Activated T-cell treated with anti-CD3 and anti-CD28 coated beads for 24 hours (primary cell): ENCODE measurements at regions not wholly inside any gene's neighbourhood (a gene's known extent, or its start where the extent isn't known, plus 50 kb on each side); places are given as distances from the start of the nearest gene placed in this dataset.

Experiments
- DNase-seq: peaks from one replicate; pipeline ENCODE4 v3.0.0-alpha.2; 2020; ENCODE audit warnings: low read depth

DNA sequence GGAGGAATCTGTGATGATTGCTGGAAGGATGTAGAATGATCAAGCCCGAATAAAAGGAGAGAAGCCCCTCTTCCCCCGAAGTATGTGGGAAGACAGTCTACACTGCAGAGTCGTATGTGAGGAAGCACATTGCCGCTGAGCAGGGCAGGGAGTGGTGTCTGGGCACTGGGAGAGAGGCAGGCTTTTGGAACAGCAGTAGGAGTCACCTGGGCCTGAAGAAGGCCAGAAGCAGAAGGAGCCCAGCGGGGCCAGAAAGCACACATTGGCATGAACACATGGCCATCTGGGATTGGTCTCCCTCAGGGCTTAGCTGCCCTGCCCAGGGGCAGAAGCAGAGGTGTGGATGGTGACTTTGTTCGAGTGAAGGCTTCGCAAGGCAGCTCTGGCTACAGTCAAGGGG, 162.8 kb downstream of the ERCC6L2 start:
- no peak for DNase-seq

DNA sequence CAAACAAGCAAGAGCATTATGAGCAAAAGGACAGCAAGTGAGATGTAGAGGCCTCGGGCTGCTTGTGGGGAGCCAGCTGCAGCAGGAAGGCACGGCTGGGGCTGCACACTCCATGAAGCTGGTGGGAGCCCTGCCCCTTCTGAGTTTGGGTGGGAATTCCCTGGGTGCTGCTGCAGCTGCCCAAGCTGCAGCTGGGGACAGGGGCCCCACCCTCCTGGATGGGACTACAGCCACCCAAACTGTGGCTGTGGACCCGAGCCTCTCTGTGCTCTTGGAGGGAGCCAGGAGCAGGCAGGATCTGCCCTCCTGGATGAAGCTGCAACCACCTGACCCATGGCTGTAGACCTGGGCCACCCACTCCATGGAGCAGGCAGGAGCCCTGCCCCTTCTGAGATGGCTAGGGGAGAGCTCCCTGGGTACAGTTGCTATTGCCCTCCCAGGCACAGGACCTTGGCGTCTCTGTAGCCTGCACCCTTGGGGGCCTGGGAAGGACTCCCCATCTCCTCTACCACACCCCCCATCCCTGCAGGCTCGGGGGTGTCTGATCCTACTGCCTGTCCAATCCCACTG, 159.1 kb downstream of the ERCC6L2 start:
- DNase-seq, result no peak

DNA sequence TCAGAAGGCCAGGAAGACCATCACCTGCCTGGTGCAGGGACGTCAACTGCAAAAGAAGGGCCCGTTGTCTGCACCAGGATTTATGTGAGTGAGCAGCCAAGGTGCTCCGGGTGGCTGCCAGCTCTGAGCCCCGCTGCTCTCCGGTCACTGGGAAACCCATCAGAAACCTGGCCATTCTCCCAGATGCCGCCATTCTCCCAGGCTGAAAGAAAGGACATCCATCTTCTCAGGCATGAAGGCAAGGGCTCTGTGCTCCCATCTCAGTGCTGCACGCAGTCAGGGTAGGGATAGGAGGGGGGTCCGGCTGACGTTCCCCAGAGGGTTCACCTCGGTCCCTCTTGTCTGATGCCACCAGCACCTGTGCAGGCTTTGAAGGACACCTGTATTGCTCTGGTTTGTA, 158.4 kb downstream of the ERCC6L2 start:
- DNase-seq, result no peak

DNA sequence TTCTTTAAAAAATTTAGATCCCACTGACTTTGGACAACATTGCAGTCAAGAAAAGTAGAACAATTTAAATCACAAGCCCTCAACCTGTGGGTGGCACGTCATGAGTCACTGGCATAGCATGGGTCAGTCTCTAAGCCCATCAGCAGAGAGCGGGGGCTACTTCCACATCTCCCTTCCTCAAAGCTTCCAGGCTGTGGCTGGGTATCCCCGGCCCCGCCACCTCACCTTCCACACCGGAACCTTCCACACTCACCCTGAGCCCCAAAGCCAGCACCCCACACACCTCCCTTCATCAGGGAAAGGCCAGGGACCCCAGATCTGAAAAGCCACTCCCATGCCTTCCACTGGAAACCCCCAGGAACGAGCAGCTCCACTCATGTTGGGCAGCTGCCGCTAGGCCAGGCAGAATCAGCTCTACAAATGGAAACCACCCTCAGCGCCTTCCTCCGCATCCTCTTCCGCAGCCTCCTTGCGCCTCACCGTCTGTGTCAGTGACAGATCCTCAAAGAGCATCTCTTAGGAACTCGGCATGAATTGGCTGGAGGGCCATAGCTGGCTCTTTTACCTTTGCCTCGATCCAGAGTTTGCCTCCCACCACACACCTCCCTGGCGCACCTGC, 156.5 kb downstream of the ERCC6L2 start:
- no peak for DNase-seq

DNA sequence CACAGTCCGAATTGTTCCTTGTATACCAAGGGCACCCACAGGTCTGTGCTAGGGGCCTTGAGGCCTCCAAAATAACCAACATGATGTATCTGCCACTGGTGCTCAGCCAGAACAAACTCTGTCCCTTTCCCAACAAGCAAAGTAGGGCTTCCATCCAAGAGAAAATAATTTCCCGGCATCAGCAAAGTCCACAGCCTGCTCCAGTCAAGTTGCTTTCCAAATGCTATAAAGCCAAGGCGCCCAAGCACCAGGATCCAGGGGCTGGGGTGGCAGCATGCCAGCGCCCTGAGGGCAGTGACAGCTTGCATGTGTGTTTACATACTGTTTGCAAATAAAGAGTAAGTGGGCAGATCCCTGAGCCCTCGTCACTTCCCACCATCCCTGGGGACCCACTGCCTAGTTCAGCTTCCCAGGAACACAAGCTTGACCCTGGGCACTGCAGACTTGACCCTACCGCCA, 155.9 kb downstream of the ERCC6L2 start:
- DNase-seq, result no peak

DNA sequence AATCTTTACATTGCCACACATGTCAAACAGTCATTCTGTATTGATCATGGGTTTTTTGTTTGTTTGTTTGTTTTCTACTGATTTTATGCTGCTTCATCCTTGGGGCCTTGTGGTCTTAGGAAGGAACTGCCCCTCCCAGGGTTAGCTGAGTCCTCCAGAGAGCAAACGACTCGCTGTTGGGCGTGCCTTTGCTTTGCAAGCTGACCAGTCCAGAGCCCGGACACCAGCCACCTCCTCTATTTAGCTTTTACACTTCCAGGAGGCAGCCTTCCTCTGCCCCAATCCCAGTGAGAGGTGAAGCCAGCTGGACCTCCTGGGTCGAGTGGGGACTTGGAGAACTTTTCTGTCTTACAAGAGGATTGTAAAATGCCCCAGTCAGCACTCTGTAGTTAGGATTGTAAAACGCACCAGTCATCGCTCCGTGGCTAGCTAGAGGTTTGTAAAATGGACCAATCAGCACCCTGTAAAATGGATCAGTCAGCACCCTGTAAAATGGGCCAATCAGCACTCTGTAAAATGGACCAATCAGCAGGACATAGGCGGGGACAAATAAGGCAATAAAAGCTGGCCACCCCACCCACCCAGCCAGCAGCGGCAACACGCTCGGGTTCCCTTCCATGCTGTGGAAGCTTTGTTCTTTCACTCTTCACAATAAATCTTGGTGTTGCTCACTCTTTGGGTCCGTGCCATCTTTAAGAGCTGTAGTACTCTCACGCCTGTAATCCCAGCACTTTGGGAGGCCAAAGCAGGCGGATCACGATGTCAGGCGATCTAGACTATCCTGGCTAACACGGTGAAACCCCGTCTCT, 154.4 kb downstream of the ERCC6L2 start:
- DNase-seq, result no peak

DNA sequence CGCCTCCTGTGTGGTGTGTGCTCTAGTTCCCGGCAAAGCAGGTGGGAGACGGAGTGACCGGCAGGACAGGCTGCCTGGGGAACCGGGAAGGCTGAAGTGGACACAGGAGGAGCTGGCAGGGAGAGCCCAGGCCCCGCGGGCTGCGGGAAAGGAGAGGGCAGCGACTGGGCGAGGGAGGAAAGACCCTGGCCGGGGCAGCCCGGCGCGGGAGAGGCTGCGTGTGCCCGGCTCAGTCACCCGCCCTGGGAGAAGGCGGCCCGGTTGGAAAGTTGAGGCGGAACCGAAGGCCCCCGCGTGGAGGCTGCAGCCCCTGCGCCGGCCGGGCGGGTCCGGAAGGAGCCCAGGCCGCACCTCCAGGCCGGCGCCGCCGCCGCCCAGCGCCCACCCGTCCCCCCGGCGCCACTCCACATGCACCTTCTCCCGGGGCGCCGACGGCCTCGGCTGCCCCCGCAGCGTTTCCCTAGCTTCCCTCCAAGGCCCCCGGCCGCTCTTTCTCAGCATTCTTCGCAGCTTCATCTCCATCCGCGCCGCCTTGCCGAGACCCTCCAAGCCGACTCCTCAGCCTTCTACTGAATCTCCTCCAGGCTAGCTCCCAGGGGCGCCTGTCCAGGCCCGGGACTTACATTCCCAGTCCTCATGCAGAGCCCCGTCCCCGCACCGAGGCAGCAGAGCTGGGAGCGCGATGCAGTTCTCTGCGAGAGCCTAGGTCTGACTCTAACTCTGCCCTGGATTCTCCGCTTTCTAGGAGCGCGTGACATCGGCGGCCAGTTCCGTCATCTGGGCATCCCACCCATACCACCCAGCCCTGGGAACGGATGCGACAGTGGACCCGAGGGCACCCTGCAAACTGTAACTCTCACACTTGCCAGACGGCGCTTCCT, 152.0 kb downstream of the ERCC6L2 start:
- no peak for DNase-seq

DNA sequence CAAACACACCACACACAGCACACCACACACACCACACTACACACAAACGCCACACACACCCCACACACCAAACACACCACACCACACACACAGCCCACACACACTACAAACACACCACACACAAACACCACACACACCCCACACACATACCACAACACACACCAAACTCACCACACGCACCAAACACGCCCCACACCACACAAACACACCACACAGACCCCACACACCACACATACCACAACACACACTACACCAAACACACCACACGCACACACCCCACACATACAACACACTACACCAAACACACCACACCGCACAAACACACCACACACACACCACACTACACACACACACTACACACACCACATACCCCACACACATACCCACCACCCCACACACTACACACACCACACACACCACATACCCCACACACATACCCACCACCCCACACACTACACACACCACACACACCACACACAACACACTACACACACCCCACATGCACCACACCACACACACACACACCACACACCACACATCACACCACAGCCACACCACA, 151.2 kb downstream of the ERCC6L2 start:
- DNase-seq, result no peak

DNA sequence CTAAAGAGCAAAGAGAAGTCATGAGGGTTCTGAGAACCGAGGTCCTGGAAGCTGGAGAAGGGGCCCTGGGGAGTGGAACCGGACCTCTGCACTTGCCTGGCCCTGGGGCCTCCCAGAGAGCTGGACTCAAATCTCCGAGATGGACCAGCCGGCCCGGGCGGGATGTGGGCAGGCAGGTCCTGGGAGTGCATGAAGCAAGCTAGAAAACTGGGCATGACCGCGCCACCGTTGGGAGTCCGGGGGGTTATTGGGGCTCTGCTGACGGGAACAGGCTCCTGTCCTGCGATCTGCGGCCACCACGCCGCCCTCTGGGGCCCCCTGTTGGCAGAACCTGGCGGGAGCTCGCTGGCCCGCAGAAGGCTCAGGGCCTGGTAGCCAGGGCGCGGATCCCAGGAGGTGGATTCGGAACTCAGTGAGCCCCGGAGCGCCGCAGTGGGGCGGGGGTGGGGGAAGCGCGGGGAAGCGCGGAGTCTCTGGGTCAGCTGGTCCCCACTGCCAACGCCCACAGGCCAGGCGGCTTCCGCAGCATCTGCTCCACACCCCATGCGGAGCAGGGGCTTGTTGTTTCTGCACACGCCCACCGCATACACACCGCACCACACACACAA, 150.6 kb downstream of the ERCC6L2 start:
- DNase-seq, result no peak

DNA sequence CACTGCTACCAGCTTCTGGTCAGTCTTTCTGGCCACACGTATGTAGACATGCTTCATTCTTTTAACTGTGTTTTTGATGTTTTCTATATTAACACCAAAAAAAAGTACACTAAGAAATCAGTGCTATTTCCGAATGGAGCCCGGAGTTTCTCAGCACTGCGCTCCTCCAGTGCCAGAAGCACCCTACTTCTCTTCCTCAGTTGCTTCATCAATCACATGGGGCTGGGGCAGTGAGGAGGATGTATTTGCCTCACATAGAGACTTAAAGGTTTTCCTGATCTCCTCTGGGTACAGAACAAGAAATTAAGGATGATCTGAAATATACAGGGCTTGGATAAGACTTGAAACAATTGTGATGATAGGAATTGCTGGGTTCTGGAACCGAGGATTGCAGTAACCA, 148.0 kb downstream of the ERCC6L2 start:
- DNase-seq, result no peak

DNA sequence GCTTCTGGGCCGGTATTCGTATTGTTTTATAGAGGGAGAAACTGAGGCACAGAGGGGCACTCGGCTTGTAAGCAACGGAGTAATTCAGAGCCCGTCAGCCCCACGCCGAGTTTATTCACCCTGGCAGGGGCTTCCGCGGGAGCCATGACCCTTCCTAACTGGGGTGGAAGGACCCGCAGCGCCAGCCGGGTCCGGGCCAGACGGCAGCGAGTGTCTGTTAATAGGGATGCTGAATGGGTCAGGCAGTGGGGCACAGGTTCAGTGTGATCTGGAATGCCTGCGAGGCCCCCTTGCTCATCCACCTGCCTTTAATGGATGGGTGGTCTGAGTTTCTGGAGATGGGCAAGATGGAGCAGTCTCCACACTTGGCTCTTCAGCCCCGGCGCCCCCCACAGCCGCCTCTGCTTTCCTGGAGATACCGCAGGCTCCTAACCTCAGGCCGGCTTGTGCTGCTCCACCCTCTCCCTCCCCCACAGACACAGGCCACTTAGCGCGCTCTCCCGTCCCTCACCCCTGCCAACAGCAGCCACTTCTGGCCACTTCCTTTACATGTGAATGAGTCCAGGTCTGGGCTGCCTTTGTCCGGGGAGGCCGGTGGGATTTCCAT, 147.1 kb downstream of the ERCC6L2 start:
- DNase-seq, result no peak

DNA sequence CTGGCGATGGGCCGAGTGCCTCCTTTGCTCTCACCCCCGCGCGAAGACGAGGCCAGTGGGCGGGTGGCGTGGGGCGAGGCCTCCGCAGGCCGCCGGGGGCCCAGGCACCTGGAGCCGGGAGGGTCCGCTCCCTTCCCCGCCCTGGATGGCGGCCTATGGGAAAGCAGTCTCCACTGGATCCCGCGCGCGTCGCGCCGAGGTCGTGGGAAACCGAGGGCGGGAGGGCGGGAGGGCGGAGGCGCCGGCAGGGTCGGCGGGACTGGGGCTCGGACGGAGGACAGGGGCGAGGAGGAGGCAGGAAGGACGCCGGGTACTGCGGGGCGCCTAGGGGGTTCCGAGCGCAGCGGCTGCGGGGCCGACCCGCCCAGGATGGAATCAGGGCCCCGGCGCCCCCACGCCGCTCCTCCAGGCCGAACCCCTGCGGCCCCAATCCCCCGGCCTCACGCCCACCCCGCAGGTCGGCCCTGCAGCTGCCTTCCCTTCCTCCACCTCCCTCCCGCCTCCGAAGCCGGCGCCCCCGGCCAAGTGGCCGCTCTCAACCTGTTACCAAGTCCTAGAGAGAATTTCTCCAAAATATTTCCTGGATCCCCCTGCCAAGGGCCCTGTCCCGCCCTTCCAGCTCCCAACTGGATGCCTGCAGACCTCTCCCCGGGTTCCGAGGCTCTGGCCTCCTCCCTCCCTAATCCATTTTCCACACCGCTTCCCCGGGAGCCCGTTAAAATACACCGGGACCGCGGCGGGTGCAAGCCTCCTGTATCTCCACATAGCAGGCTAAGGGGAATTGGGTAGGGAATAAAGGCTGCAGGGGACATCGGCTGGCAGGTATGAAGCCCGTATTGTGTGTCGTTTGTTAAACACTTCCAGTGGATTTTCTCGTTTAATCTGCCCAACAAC, 146.3 kb downstream of the ERCC6L2 start:
- no peak for DNase-seq

DNA sequence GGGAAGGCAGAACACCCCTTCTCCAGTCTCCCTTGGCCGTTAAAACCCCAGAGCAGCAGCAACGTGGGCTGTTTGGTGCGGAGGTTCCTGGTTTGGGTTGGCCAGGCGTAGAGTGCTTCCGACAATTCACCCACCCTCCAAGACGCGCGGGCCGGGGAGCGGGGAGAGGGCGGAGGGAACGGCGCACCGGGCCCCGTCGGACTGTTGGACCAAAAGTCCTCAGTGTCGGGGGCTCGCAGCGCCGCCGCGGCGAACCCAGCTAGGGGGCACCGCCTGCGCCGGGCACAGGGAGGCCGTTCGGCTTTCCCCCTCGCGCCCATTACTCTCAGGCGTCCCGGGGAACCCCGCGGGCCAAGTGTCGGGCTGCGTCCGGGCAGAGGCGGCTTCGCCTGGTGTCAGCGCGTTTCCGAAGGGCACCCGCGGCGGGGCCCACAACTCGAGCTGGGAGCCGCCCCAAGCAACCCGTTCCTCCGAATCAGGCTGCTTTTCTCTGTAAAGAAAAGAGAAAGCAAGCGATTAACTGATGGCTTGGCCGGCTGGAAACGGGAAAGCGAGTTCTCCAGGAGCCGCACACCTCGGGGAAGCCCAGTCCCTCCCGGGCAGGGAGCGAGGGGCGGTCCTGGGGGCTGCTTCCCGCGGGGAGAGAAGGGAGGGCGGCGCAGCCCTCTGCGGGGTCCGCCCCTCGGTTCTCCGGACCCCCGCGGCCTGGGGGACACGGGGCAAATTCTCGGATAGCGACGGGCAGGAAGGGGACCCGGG, 145.5 kb downstream of the ERCC6L2 start:
- peak; percentile 43 for DNase-seq

DNA sequence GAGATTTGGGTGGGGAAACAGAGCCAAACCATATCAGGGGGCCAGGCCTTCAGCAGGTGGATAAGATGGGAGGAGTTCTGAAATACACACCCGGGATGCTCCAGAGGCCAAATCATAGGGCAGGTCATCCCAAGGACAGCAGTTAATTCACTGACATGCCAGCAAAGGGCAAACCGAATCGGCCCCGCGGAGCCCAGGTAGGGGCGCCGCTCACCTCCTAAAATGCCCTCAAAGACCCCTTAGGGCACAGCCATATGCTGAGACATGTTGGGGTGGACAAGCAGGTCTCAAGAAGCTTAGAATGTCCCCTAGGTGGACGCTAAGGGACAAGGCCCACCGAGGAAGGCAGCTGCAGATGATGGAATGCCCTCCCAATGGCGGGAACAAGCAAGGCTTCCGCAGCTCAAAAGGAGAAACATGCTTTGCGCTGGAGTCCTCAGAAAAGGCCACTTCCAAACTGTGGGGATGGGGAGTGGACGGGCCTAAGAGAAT, 144.9 kb downstream of the ERCC6L2 start:
- no peak for DNase-seq
